SK-N-SH treated with all-trans-retinoic acid at 6 μM for 48 hours (cell line): ENCODE measurements at regions not wholly inside any gene's neighbourhood (a gene's known extent, or its start where the extent isn't known, plus 50 kb on each side); places are given as distances from the start of the nearest gene placed in this dataset.

Experiments used
- OSR1 ChIP-seq: fragments of 250-450 bp; sonication (Bioruptor Pico); IDR thresholded peaks from 2 replicates; pipeline ENCODE4 v1.8.0; 2022; ENCODE audit warnings: moderate library complexity, mild to moderate bottlenecking, inconsistent platforms
- POU6F1 ChIP-seq: fragments of 250-450 bp; sonication (Bioruptor Pico); IDR thresholded peaks from 2 replicates; pipeline ENCODE4 v1.8.0; 2021; ENCODE audit warnings: low read depth, mild to moderate bottlenecking, moderate library complexity, borderline replicate concordance
- TSHZ2 ChIP-seq: fragments of 250-450 bp; sonication (Bioruptor Pico); IDR thresholded peaks from 2 replicates; pipeline ENCODE4 v1.5.0; 2020; ENCODE audit warnings: mild to moderate bottlenecking, moderate library complexity
- ZC3H10 ChIP-seq: fragments of 250-450 bp; sonication (Bioruptor Pico); IDR thresholded peaks from 2 replicates; pipeline ENCODE4 v1.5.1; 2021; ENCODE audit warnings: mild to moderate bottlenecking, moderate library complexity
- ZFP3 ChIP-seq: fragments of 250-450 bp; sonication (Bioruptor Pico); IDR thresholded peaks from 2 replicates; pipeline ENCODE4 v1.5.0; 2020; ENCODE audit warnings: mild to moderate bottlenecking, moderate library complexity

- no peak for TF ChIP-seq POU6F1 (CRISPR knock-in tag)
- no peak for TF ChIP-seq ZFP3 (CRISPR knock-in tag)
- no peak for TF ChIP-seq ZC3H10 (CRISPR knock-in tag)
- no peak for TF ChIP-seq OSR1
- no peak for TF ChIP-seq TSHZ2 (CRISPR knock-in tag)
Measured at GRCh38 chr11:10398525-10398924, 56.5 kb upstream of the AMPD3 start.
